Activated CD4-positive, alpha-beta T cell treated with anti-CD3 and anti-CD28 coated beads, Interleukin-2, amount 10 ng/mL, durations not matched to agents 7 days and 5 days (primary cell): ENCODE measurements at regions not wholly inside any gene's neighbourhood (a gene's known extent, or its start where the extent isn't known, plus 50 kb on each side); places are given as distances from the start of the nearest gene placed in this dataset.
A peak's percentile ranks its signal among the peaks of the same experiment; 100 is the strongest.

Experiments
- CTCF ChIA-PET: fragments of 350-600 bp; sonication (Branson Sonifier 250); formaldehyde crosslinking; loops from one replicate; lab custom pipeline; 2021; ENCODE audit warnings: antibody characterized with exemption; lab: Charles Lee
- POLR2A ChIA-PET: fragments of 350-600 bp; sonication (Branson Sonifier 250); formaldehyde crosslinking; loops from one replicate; lab custom pipeline; 2021; ENCODE audit warnings: antibody characterized with exemption; lab: Charles Lee
- DNase-seq: peaks from one replicate; pipeline ENCODE4 v3.0.0-alpha.2; 2020
- H3K27ac Mint-ChIP-seq: one replicate; pipeline ENCODE4 v1.8.0; 2021; ENCODE audit warnings: mild to moderate bottlenecking, moderate library complexity, mixed read lengths
- H3K27me3 Mint-ChIP-seq: one replicate; pipeline ENCODE4 v1.8.0; 2021; ENCODE audit warnings: mixed read lengths
- H3K36me3 Mint-ChIP-seq: one replicate; pipeline ENCODE4 v1.8.0; 2021; ENCODE audit warnings: low read depth, mixed read lengths
- H3K4me1 Mint-ChIP-seq: one replicate; pipeline ENCODE4 v1.8.0; 2021; ENCODE audit warnings: mixed read lengths
- H3K4me3 Mint-ChIP-seq: one replicate; pipeline ENCODE4 v1.8.0; 2021; ENCODE audit warnings: mild to moderate bottlenecking, moderate library complexity, mixed read lengths
- H3K9me3 Mint-ChIP-seq: one replicate; pipeline ENCODE4 v1.8.0; 2021; ENCODE audit warnings: mixed read lengths

DNA sequence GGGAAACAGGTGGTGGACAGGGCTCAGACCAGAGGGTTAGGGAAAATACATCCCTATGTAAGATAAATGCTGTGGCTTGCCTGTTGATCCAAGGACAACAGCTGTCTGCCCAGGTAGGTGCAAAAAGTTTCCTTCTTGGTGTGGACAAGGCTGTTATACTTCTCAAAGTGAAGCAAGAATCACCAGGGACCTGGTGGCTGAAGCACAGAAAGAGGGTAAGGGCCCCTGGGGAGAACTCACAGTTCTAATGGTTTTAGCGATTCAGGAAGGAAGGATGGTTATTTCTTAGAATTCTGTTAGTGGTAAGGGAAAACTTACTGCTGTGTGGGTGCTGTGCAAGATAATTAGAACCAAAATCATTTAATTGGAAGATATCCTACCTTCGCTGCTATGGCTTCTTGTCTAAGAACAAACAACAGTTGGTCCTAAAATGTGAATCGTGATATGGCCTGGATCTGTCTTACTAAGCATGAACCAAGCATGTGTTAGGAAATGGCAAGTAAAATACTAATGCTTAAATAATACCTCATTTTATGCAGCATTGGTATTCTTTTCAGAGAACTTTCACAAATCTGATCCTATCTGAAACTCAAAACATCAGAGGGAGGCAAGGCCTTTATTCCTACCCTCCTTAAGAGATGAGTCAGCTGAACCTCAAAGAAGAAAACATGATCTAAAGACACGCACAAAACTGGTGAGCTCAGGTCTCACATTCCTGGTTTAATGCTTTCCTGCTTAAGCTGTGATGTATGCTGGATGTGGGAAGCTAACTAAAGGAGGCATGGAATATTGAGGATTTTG lies 159.2 kb upstream of the THUMPD2 start:
- H3K36me3 Mint-ChIP-seq: peaks cover 25% of the 10 kb centered on the region
- ChIA-PET POLR2A (interaction anchor here (0.6 kb wide), 1 partner anchor 89 kb away, joined by 3 read pairs; no protein-coding TSS in a partner anchor), CTCF (interaction anchor here (1.1 kb wide), 1 partner anchor 13 kb away, joined by 3 read pairs; no protein-coding TSS in a partner anchor)
- DNase-seq: no peak
- H3K27me3 Mint-ChIP-seq: no peaks in the 10 kb centered on the region
- peak overlapping the region; percentile 82 for H3K27ac Mint-ChIP-seq
- H3K4me1 Mint-ChIP-seq: peaks cover 50% of the 10 kb centered on the region
- peak overlapping the region; percentile 11 for H3K4me3 Mint-ChIP-seq
- peaks cover 20% of the 10 kb centered on the region for H3K9me3 Mint-ChIP-seq

DNA sequence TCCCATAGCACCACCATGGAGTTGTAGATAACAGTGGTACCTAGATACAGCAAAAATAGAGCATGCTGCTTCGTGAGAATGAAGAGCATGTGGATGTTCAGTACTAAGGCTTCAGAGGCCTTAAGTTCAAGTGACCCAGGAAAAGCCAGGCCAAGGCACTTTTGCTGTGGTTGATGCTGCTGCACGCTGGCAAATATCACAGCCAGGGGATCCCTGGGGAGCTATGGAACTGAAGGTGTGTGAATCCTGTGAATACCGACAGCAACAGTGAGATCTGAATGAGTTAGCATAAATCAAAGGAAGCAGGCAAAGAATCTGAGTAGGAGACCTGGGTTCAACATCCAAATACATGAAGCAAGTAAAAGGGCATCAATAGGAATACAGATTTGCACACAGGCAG lies 158.6 kb upstream of the THUMPD2 start:
- Mint-ChIP-seq H3K27me3 (no peaks in the 10 kb centered on the region), H3K9me3 (peaks cover 21% of the 10 kb centered on the region), H3K27ac (peak overlapping the region; percentile 82), H3K4me3 (peak overlapping the region; percentile 54), H3K4me1 (peaks cover 47% of the 10 kb centered on the region), H3K36me3 (peaks cover 27% of the 10 kb centered on the region)
- ChIA-PET CTCF (interaction anchor here (0.8 kb wide), 1 partner anchor 39 kb away, joined by 3 read pairs; no protein-coding TSS in a partner anchor), POLR2A (no interaction called here)
- DNase-seq: no peak

DNA sequence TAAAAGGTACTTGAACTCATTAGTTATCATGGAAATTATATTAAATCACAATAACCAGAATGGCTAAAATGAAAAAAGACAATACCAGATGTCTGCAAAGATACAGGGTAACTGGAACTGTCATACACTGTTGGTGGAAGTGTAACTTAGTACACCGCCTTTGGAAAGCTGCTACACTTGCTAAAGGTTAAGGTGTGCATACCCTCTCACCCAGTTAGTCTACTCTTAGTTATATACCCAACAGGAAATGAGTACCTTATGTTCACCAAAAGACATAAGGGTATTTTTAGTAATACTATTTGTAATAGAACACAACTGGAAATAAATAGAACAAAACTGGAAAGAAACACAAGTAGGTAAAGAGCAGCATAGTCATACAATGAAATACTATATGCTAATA lies 155.8 kb upstream of the THUMPD2 start:
- no peak overlapping the region for H3K27ac Mint-ChIP-seq
- ChIA-PET POLR2A (no interaction called here), CTCF (interaction anchor here (1.1 kb wide), 1 partner anchor 21 kb away, joined by 3 read pairs; no protein-coding TSS in a partner anchor)
- DNase-seq: no peak
- H3K9me3 Mint-ChIP-seq: peaks cover 10% of the 10 kb centered on the region
- peaks cover 42% of the 10 kb centered on the region for H3K4me1 Mint-ChIP-seq
- no peak overlapping the region for H3K4me3 Mint-ChIP-seq
- no peaks in the 10 kb centered on the region for H3K27me3 Mint-ChIP-seq
- peaks cover 36% of the 10 kb centered on the region for H3K36me3 Mint-ChIP-seq

DNA sequence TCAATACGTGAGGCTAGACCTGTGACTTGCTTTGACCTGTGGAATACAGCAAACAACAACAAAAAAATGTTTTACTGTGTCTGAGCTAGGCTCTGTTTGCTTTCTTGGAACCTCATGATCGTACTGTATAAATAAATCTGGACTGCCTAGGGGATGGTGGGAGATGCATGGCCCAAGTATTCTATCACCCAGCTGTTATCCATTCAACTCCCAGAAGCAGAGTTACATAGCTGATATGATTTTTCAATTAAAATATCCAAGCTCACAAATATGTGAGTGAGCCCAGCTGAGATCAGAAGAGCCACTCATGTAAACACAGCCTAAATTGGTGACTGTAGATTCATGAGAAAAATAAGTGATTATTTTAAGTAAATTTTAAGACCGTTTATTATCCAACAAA lies 154.1 kb upstream of the THUMPD2 start:
- ChIA-PET CTCF (interaction anchor here (1.6 to 1.7 kb wide), 2 partner anchors 9 to 66 kb away, joined by 4 to 6 read pairs; no protein-coding TSS in a partner anchor), POLR2A (no interaction called here)
- H3K4me3 Mint-ChIP-seq: no peak overlapping the region
- no peak for DNase-seq
- H3K27me3 Mint-ChIP-seq: no peaks in the 10 kb centered on the region
- peaks cover 9% of the 10 kb centered on the region for H3K9me3 Mint-ChIP-seq
- peaks cover 26% of the 10 kb centered on the region for H3K4me1 Mint-ChIP-seq
- peaks cover 45% of the 10 kb centered on the region for H3K36me3 Mint-ChIP-seq
- H3K27ac Mint-ChIP-seq: no peak overlapping the region

DNA sequence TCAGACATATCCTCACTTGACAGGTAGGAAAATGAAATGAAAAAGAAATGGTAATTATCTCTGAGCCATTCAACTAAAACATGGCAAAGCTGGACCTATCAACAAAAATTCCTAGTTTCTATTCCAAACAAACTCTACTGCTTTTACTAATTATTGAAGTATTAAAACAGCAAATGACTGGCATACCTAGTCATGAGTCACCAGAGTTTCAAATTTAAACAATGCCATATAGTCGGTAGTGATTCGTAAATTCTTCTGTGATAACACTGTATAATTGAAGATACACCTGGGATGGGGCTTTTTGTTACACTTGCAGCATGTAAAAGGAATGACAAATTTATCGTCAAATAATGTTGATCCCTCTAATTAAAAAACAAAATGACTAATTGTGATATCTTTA lies 153.1 kb upstream of the THUMPD2 start:
- Mint-ChIP-seq H3K36me3 (peaks cover 49% of the 10 kb centered on the region), H3K27me3 (peaks cover 2% of the 10 kb centered on the region), H3K9me3 (peaks cover 9% of the 10 kb centered on the region), H3K27ac (no peak overlapping the region), H3K4me3 (no peak overlapping the region), H3K4me1 (peaks cover 16% of the 10 kb centered on the region)
- ChIA-PET CTCF (no interaction called here), POLR2A (no interaction called here)
- DNase-seq: no peak

DNA sequence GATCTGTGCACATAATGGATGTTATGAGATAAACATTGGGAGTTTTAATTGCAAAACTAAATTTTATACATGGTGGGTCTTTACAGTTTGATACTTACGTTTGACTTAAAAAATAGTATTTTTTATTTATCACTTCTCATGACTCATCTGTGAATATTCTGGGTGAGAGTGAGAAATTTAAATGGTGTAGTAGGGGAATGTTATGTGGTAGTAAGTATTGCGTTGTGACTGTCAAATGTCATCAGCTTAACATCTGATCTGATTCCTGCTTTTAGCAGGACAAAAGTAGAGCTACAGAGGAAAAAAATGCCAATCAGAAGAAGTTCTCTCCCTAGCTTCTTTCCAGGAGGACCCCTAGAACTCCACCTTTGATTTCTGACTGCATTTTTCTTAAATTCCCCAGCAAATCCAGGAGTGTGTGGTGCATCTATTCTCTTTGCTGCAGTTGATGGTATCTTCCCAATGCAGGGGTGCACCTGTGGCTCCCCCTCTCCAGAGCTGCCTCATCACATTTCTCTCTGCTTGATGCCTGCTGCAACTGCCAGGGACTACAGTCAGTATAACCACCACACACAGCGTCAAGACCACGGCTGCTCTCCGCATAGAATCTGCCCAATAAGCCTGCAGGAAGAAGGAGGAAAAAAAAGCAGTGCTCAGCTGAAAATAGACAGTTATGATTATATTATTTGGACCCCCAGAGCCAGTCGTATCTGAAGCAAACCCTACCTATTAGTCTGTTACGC lies 151.3 kb upstream of the THUMPD2 start:
- no peak overlapping the region for H3K27ac Mint-ChIP-seq
- CTCF ChIA-PET: interaction anchor here (1.0 to 1.6 kb wide), 3 partner anchors 8 to 12 kb away, joined by 3 to 4 read pairs (median 3); no protein-coding TSS in a partner anchor

DNA sequence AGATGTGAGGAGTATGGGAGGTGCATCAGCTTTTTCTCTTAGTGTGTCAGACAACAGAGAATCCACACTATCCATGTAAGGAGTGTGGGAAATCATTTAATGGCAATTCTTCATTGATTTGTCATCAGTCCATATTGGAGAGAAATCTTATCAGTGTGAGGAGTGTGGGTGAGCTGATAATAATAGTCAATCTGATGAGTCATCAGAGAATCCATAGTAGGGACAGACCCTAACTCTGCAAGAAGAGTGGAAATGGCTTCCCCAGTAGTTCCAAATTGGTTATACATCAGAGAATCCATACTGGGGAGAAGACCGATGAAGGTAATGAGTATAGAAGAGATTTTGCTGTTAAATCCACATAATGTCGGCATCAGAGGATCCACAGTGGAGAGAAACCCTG lies 150.5 kb upstream of the THUMPD2 start:
- ChIA-PET POLR2A (no interaction called here), CTCF (interaction anchor here (1.0 to 1.6 kb wide), 2 partner anchors 9 to 11 kb away, joined by 3 to 4 read pairs; no protein-coding TSS in a partner anchor)
- DNase-seq: no peak
- H3K36me3 Mint-ChIP-seq: peaks cover 47% of the 10 kb centered on the region
- H3K4me1 Mint-ChIP-seq: peaks cover 8% of the 10 kb centered on the region
- peaks cover 9% of the 10 kb centered on the region for H3K9me3 Mint-ChIP-seq
- H3K27ac Mint-ChIP-seq: no peak overlapping the region
- peaks cover 2% of the 10 kb centered on the region for H3K27me3 Mint-ChIP-seq
- no peak overlapping the region for H3K4me3 Mint-ChIP-seq

More for the DNA sequence above, 151.3 kb upstream of the THUMPD2 start:
- peaks cover 2% of the 10 kb centered on the region for H3K27me3 Mint-ChIP-seq
- H3K4me1 Mint-ChIP-seq: peaks cover 8% of the 10 kb centered on the region
- peaks cover 50% of the 10 kb centered on the region for H3K36me3 Mint-ChIP-seq
- H3K4me3 Mint-ChIP-seq: no peak overlapping the region
- DNase-seq: no peak
- peaks cover 9% of the 10 kb centered on the region for H3K9me3 Mint-ChIP-seq
- POLR2A ChIA-PET: no interaction called here

DNA sequence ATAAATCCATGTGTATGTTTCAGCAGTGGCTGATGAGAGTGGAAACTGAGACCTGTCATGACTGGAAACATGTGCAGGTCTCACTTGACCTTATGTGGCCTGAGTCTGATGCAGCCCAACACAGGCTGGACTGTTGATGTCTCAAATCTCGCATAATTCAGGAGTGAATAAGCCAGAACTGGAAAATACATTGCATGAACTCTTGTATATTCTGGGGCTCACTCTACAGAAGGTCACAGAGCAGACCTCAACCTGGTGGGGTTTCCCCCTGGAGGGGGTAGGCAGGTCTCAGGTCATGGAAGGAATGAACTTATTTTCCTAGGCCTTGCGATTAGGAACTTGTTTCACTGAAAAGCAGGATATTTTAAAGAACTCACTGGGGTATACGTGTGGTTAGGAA lies 146.3 kb upstream of the THUMPD2 start:
- H3K27ac Mint-ChIP-seq: no peak overlapping the region
- H3K36me3 Mint-ChIP-seq: peaks cover 32% of the 10 kb centered on the region
- peaks cover 2% of the 10 kb centered on the region for H3K27me3 Mint-ChIP-seq
- no peak overlapping the region for H3K4me3 Mint-ChIP-seq
- no peak for DNase-seq
- peaks cover 30% of the 10 kb centered on the region for H3K4me1 Mint-ChIP-seq
- H3K9me3 Mint-ChIP-seq: peaks cover 2% of the 10 kb centered on the region
- POLR2A ChIA-PET: no interaction called here
- CTCF ChIA-PET: interaction anchor here (0.5 kb wide), 1 partner anchor 1981 kb away, joined by 4 read pairs; no protein-coding TSS in a partner anchor

DNA sequence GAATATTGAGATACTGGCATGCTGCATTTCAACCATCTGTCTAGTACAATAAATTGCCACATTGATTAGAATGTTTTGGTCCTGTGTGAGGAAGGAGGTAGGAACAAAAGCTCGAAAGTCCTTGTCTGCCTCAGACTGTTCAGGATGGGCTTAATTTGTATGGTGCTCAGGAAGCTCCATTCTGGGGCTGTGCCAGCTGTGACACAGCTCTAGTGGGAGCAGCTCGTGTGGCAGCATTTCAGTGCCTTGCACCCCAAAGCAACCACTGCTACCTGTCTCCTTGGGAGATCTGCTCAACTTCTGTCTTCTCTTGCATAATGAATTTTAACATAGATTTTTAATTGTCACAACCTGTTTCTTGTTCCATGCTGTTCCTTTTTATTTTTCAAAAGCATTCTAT lies 144.4 kb upstream of the THUMPD2 start:
- ChIA-PET CTCF (interaction anchor here (1.1 to 1.8 kb wide), 2 partner anchors 10 kb away, joined by 3 to 6 read pairs; no protein-coding TSS in a partner anchor), POLR2A (no interaction called here)
- H3K4me3 Mint-ChIP-seq: no peak overlapping the region
- no peak overlapping the region for H3K27ac Mint-ChIP-seq
- peaks cover 2% of the 10 kb centered on the region for H3K27me3 Mint-ChIP-seq
- peaks cover 2% of the 10 kb centered on the region for H3K9me3 Mint-ChIP-seq
- H3K4me1 Mint-ChIP-seq: peaks cover 49% of the 10 kb centered on the region
- no peak for DNase-seq
- peaks cover 22% of the 10 kb centered on the region for H3K36me3 Mint-ChIP-seq

DNA sequence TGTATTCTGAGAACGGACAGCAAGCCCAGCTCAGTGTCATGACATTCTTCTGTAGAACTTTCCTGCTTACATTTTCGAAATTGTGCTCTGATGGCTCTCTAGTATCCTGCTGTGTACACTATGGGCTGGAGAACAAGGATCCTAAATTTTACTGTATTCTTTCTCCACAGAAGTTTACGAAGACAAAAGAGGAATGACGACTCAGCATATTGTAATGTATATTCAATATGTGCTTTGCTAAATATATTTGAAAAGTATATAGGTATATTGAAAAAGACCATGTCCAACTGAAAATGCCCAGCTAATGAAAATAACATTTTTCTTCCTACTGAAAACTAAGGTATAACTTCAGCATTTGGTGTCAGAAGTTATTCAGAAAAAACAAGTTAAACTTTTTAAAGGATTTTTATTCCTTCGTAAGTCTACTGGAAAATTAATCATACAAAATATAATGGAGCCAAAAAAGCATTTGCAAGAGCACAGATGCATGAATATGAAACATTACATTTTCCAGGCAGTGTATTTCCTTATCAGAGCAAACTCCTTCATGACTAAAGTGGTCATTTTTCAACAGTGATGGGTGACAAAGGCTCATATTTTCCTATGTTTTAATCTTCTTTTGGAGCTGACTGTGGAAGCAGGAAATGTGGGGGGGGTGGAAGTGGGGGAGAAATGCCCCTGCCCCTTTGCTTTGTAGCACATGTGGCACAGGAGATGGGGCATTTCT lies 143.8 kb upstream of the THUMPD2 start:
- Mint-ChIP-seq H3K27ac (no peak overlapping the region), H3K4me1 (peaks cover 55% of the 10 kb centered on the region), H3K4me3 (no peak overlapping the region), H3K27me3 (peaks cover under 1% of the 10 kb centered on the region), H3K36me3 (peaks cover 19% of the 10 kb centered on the region), H3K9me3 (peaks cover 2% of the 10 kb centered on the region)
- DNase-seq: no peak
- ChIA-PET POLR2A (no interaction called here), CTCF (interaction anchor here (1.1 to 1.8 kb wide), 2 partner anchors 9 to 11 kb away, joined by 3 to 6 read pairs; no protein-coding TSS in a partner anchor)

DNA sequence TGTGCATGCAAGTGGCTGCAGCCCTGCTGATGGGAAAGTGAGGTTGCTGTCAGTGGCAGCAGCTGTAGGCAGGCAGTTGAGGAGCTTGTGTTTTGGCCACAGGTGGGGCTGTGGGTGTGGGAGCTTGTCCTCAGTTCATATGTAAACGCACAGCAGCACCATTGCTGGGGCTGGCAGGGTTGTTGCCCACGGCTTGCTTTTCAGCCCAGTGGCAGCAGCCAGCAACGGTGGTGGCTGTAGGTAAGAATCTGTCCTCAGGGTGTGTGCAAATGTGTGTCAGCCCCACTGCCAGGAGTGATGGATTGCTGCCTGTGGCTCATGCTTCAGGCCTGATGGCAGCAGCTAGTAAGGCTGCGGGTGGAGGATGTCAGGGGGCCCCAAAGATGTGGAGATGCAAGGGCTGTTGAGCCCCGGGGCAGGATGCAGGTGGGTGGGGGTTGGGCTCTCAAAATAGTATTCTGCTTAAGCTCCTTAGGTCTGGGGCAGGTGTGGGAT lies 141.3 kb upstream of the THUMPD2 start:
- ChIA-PET CTCF (interaction anchor here (1.0 kb wide), 1 partner anchor 10 kb away, joined by 4 read pairs; no protein-coding TSS in a partner anchor), POLR2A (no interaction called here)
- Mint-ChIP-seq H3K9me3 (peaks cover 2% of the 10 kb centered on the region), H3K27ac (peak overlapping the region; percentile 91), H3K36me3 (peaks cover 12% of the 10 kb centered on the region), H3K4me3 (peak overlapping the region; percentile 68), H3K4me1 (peaks cover 60% of the 10 kb centered on the region), H3K27me3 (no peaks in the 10 kb centered on the region)
- DNase-seq: peak; percentile 42
